IgD-negative memory B cell (primary cell): ENCODE measurements at regions not wholly inside any gene's neighbourhood (a gene's known extent, or its start where the extent isn't known, plus 50 kb on each side); places are given as distances from the start of the nearest gene placed in this dataset.

Experiments
- H3K27ac Mint-ChIP-seq, 3 donors: one replicate each; pipeline ENCODE4 v1.8.0; 2020 to 2022; ENCODE audit warnings: mild to moderate bottlenecking in 3 of 3, mixed read lengths in 3 of 3, moderate library complexity in 1 of 3
- H3K27me3 Mint-ChIP-seq: one replicate; pipeline ENCODE4 v1.8.0; 2021; ENCODE audit warnings: mixed read lengths
- H3K36me3 Mint-ChIP-seq: one replicate; pipeline ENCODE4 v1.8.0; 2020; ENCODE audit warnings: mild to moderate bottlenecking, mixed read lengths
- H3K4me1 Mint-ChIP-seq, 3 donors: one replicate each; pipeline ENCODE4 v1.8.0; 2020 to 2022; ENCODE audit warnings: mixed read lengths in 3 of 3, mild to moderate bottlenecking in 1 of 3
- H3K4me3 Mint-ChIP-seq, 4 donors: one replicate each; pipeline ENCODE4 v1.8.0; 2020 to 2022; ENCODE audit warnings: mild to moderate bottlenecking in 4 of 4, mixed read lengths in 4 of 4, moderate library complexity in 3 of 4
- H3K9me3 Mint-ChIP-seq, 3 donors: one replicate each; pipeline ENCODE4 v1.8.0; 2020 to 2021; ENCODE audit warnings: mixed read lengths in 3 of 3, mild to moderate bottlenecking in 1 of 3

- peaks cover 0 to 6% (median 6%) of the 10 kb centered on the region in 3 donors for H3K9me3 Mint-ChIP-seq
- no peak overlapping the region for H3K27ac Mint-ChIP-seq
- H3K27me3 Mint-ChIP-seq, result no peaks in the 10 kb centered on the region
- no peak overlapping the region for H3K4me3 Mint-ChIP-seq
- H3K36me3 Mint-ChIP-seq, result no peaks in the 10 kb centered on the region
- no peaks in the 10 kb centered on the region for H3K4me1 Mint-ChIP-seq
Measured at GRCh38 chr13:106028911-106029310, 506.6 kb downstream of the EFNB2 start.

- H3K27me3 Mint-ChIP-seq, result no peaks in the 10 kb centered on the region
Measured at GRCh38 chr13:106011600-106011999, 523.9 kb downstream of the EFNB2 start.

GRCh38 chr13:106010836-106011235 is 524.6 kb downstream of the EFNB2 start:
- H3K36me3 Mint-ChIP-seq, result peaks cover 4% of the 10 kb centered on the region
- no peaks in the 10 kb centered on the region for H3K4me1 Mint-ChIP-seq
- peaks cover 0 to 4% (median 3%) of the 10 kb centered on the region in 3 donors for H3K9me3 Mint-ChIP-seq
- H3K27ac Mint-ChIP-seq, result no peak overlapping the region
- H3K27me3 Mint-ChIP-seq, result no peaks in the 10 kb centered on the region
- no peak overlapping the region for H3K4me3 Mint-ChIP-seq

More at GRCh38 chr13:106011600-106011999, 523.9 kb downstream of the EFNB2 start:
- Mint-ChIP-seq H3K27ac (no peak overlapping the region), H3K36me3 (peaks cover 4% of the 10 kb centered on the region), H3K4me1 (no peaks in the 10 kb centered on the region), H3K4me3 (no peak overlapping the region), H3K9me3 (peaks cover 0 to 6% (median 3%) of the 10 kb centered on the region in 3 donors)

- no peaks in the 10 kb centered on the region for H3K27me3 Mint-ChIP-seq
- H3K27ac Mint-ChIP-seq, result no peak overlapping the region
- H3K36me3 Mint-ChIP-seq, result peaks cover 4% of the 10 kb centered on the region
Measured at GRCh38 chr13:106008540-106008939, 526.9 kb downstream of the EFNB2 start.

GRCh38 chr13:106007156-106007555 is 528.3 kb downstream of the EFNB2 start:
- H3K4me3 Mint-ChIP-seq, result no peak overlapping the region
- no peak overlapping the region for H3K27ac Mint-ChIP-seq
- H3K27me3 Mint-ChIP-seq, result no peaks in the 10 kb centered on the region
- peaks cover 0 to 3% (median 2%) of the 10 kb centered on the region in 3 donors for H3K9me3 Mint-ChIP-seq
- H3K36me3 Mint-ChIP-seq, result peaks cover 1% of the 10 kb centered on the region
- no peaks in the 10 kb centered on the region for H3K4me1 Mint-ChIP-seq

More at GRCh38 chr13:106008540-106008939, 526.9 kb downstream of the EFNB2 start:
- no peaks in the 10 kb centered on the region for H3K4me1 Mint-ChIP-seq
- no peak overlapping the region for H3K4me3 Mint-ChIP-seq
- H3K9me3 Mint-ChIP-seq, result peaks cover 0 to 5% (median 3%) of the 10 kb centered on the region in 3 donors

- H3K4me3 Mint-ChIP-seq, result no peak overlapping the region
- H3K36me3 Mint-ChIP-seq, result peaks cover 1% of the 10 kb centered on the region
- no peak overlapping the region for H3K27ac Mint-ChIP-seq
- H3K4me1 Mint-ChIP-seq, result no peaks in the 10 kb centered on the region
- no peaks in the 10 kb centered on the region for H3K27me3 Mint-ChIP-seq
- H3K9me3 Mint-ChIP-seq, result peaks cover 3 to 8% (median 4%) of the 10 kb centered on the region in 3 donors
Measured at GRCh38 chr13:106003651-106004050, 531.8 kb downstream of the EFNB2 start.

- Mint-ChIP-seq H3K4me1 (no peaks in the 10 kb centered on the region), H3K27ac (no peak overlapping the region), H3K9me3 (peaks cover 5 to 8% (median 7%) of the 10 kb centered on the region in 3 donors), H3K4me3 (no peak overlapping the region), H3K27me3 (no peaks in the 10 kb centered on the region), H3K36me3 (no peaks in the 10 kb centered on the region)
Measured at GRCh38 chr13:106001443-106001842, 534.0 kb downstream of the EFNB2 start.

- H3K4me3 Mint-ChIP-seq, result no peak overlapping the region
- H3K4me1 Mint-ChIP-seq, result peaks cover 0 to 3% (median 0%) of the 10 kb centered on the region in 3 donors
- H3K36me3 Mint-ChIP-seq, result no peaks in the 10 kb centered on the region
- H3K27ac Mint-ChIP-seq, result no peak overlapping the region
- H3K27me3 Mint-ChIP-seq, result no peaks in the 10 kb centered on the region
- peaks cover 3 to 8% (median 7%) of the 10 kb centered on the region in 3 donors for H3K9me3 Mint-ChIP-seq
Measured at GRCh38 chr13:105997581-105998550, 537.6 kb downstream of the EFNB2 start.

GRCh38 chr13:105996391-105997025 is 539.0 kb downstream of the EFNB2 start:
- Mint-ChIP-seq H3K27ac (no peak overlapping the region), H3K4me1 (peaks cover 0 to 3% (median 0%) of the 10 kb centered on the region in 3 donors), H3K9me3 (peaks cover 3 to 11% (median 7%) of the 10 kb centered on the region in 3 donors), H3K27me3 (no peaks in the 10 kb centered on the region), H3K36me3 (no peaks in the 10 kb centered on the region), H3K4me3 (no peak overlapping the region)

GRCh38 chr13:105994340-105994739 is 541.1 kb downstream of the EFNB2 start:
- peaks cover 0 to 3% (median 0%) of the 10 kb centered on the region in 3 donors for H3K4me1 Mint-ChIP-seq
- H3K36me3 Mint-ChIP-seq, result no peaks in the 10 kb centered on the region
- H3K27ac Mint-ChIP-seq, result no peak overlapping the region
- peaks cover 6 to 7% (median 6%) of the 10 kb centered on the region in 3 donors for H3K9me3 Mint-ChIP-seq
- no peaks in the 10 kb centered on the region for H3K27me3 Mint-ChIP-seq
- H3K4me3 Mint-ChIP-seq, result no peak overlapping the region

GRCh38 chr13:105991622-105992277 is 543.7 kb downstream of the EFNB2 start:
- H3K27me3 Mint-ChIP-seq, result no peaks in the 10 kb centered on the region
- H3K36me3 Mint-ChIP-seq, result no peaks in the 10 kb centered on the region
- H3K4me3 Mint-ChIP-seq, result no peak overlapping the region
- H3K9me3 Mint-ChIP-seq, result peaks cover 2 to 5% (median 3%) of the 10 kb centered on the region in 3 donors
- H3K4me1 Mint-ChIP-seq, result peaks cover 0 to 3% (median 0%) of the 10 kb centered on the region in 3 donors
- H3K27ac Mint-ChIP-seq, result no peak overlapping the region

GRCh38 chr13:105991131-105991530 is 544.3 kb downstream of the EFNB2 start:
- Mint-ChIP-seq H3K27ac (no peak overlapping the region), H3K36me3 (no peaks in the 10 kb centered on the region), H3K27me3 (no peaks in the 10 kb centered on the region), H3K4me1 (peaks cover 0 to 3% (median 0%) of the 10 kb centered on the region in 3 donors), H3K4me3 (no peak overlapping the region), H3K9me3 (peaks cover 3 to 6% (median 5%) of the 10 kb centered on the region in 3 donors)

- Mint-ChIP-seq H3K4me1 (peaks cover 0 to 3% (median 0%) of the 10 kb centered on the region in 3 donors), H3K9me3 (peaks cover 3 to 6% (median 5%) of the 10 kb centered on the region in 3 donors), H3K27ac (no peak overlapping the region), H3K36me3 (no peaks in the 10 kb centered on the region), H3K4me3 (no peak overlapping the region), H3K27me3 (no peaks in the 10 kb centered on the region)
Measured at GRCh38 chr13:105990256-105990958, 545.1 kb downstream of the EFNB2 start.

- H3K4me1 Mint-ChIP-seq, result no peaks in the 10 kb centered on the region
Measured at GRCh38 chr13:105984646-105985045, 550.8 kb downstream of the EFNB2 start.

More at GRCh38 chr13:105984646-105985045, 550.8 kb downstream of the EFNB2 start:
- no peaks in the 10 kb centered on the region for H3K27me3 Mint-ChIP-seq
- no peak overlapping the region for H3K4me3 Mint-ChIP-seq
- H3K27ac Mint-ChIP-seq, result no peak overlapping the region
- H3K9me3 Mint-ChIP-seq, result peaks cover 0 to 6% (median 2%) of the 10 kb centered on the region in 3 donors
- H3K36me3 Mint-ChIP-seq, result no peaks in the 10 kb centered on the region
